ENCODE measurements at regions not wholly inside any gene's neighbourhood (a gene's known extent, or its start where the extent isn't known, plus 50 kb on each side); places are given as distances from the start of the nearest gene placed in this dataset.

DNA sequence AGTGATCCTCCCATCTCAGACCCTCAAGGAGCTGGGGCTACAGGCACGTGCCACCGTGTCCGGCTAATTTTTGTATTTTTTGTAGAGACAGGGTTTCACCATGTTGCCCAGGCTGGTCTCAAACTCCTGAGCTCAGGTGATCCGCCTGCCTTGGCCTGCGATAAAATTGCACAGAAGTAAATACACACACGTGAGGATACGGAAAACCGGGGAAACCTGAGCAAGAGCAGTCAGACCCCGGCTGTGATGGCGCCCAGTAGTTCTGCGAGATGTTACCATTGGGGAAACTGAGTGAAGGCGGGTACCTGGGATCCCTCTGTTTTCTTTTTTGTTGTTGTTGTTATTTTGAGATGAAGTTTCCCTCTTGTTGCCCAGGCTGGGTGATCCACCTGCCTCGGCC is 114.9 kb downstream of the C9orf50 start:
- no peak for DNase-seq (ENCODE audit: low spot score)

GRCh38 chr9:129505270-129505902 is 115.5 kb downstream of the C9orf50 start:
- no peak for DNase-seq (ENCODE audit: low spot score)

- DNase-seq (ENCODE audit: low spot score) = no peak
Observed at GRCh38 chr9:129504404-129504803, 116.5 kb downstream of the C9orf50 start.

DNA sequence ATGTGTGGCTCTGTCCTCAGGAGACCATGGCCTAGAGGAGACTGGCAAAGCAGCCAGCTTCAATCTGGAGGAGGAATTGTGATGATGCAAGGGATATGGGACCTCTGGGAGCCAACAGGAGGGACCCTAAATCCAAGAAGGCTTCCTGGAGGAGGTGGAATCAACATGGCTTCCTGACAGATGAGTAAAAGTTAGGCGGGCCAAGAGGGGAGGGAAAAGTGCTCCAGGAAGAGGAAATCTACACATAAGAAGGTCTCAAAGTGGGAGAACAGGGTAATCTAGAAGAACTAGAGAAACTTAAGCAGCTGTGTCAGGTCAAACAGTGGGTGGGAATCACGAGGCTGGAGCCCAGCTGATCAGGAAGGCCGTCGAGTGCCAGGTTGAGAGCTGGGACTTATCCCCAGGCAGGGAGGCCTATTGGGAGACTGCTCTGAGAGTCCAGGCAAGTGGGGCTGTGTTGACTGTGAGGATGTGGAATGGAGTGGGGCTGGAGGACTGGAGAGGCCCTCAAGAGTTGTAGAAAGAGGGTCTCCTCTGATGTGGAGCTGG is 119.1 kb downstream of the C9orf50 start:
- no peak for DNase-seq (ENCODE audit: low spot score)

DNA sequence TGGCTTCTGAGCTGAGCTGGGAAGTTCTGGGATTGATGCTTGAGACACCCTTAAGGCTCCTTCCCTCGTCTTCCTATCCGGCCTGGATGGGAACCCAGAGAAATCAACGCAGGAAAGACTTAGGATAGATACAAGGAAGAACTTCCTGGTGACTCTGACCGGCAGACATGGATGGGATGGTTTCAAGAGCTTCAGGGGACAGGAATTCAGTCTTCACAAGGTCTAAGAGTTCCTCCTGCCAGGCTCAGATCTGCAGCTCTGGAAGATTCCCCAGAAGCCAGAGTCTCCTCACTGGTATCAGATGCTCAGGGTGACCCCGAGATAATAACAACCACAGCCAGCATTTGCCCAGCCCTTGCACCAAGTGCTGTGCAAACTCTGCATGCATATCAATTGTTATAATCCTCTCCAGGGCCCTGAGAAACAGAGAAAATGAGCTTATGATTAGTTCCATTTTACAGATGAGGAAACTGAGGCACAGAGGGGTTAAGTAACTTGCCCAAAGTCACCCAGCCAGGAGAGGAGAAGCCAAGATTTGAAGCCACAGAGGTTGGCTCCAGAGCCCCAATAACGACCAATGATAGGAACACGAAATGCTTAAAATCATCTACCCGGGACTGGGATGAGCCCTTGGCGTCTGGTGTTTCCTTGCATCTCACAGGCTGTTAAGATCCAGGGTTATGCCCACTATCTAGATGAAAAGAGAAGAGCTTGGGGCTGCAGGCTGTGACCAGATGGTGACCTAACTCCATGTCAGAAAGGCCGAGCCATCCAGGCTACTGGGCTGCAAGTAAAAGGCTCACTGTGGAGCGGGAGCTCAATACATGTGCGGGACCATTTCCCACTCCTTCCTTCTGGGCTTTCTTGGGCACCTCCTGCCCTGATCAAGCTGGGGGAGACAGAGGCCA is 119.8 kb downstream of the C9orf50 start:
- DNase-seq (ENCODE audit: low spot score) = no peak

GRCh38 chr9:129500161-129500862 is 120.6 kb downstream of the C9orf50 start:
- DNase-seq (ENCODE audit: low spot score) = peak; percentile 41

GRCh38 chr9:129498451-129499384 is 122.2 kb downstream of the C9orf50 start:
- no peak for DNase-seq (ENCODE audit: low spot score)

DNA sequence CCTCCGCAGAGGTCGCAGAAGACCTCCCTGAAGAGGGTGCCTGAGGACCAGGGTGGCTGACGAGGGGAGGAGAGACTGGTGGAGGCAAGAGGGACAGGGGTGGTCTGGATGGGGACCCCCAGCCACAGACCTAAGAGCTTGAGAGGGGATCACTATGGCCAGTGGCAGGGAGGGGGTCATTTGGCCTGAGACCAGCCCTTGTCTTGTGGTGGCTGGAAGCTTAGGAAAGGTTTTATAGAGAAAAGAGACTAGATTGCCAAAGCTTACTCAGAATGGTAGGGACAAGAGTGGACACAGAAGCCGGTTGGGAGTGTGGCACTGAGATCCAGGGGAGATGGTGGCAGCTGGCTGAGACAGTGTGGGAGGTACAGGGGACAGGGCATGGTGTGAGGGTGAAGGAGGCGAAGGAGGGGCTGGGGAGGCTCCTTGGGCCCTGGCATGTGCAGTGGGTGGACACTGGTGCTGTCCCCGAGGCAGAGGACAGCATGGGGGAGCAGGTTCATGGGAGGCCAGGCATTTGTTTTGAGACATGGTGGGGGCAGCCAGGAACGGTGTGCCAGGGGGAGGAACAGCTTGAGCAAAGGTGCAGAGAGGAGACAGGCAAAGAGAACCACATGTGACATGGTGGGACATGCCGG is 123.0 kb downstream of the C9orf50 start:
- DNase-seq (ENCODE audit: low spot score) = no peak

GRCh38 chr9:129497005-129497812 is 123.7 kb downstream of the C9orf50 start:
- peak; percentile 71 for DNase-seq (ENCODE audit: low spot score)

DNA sequence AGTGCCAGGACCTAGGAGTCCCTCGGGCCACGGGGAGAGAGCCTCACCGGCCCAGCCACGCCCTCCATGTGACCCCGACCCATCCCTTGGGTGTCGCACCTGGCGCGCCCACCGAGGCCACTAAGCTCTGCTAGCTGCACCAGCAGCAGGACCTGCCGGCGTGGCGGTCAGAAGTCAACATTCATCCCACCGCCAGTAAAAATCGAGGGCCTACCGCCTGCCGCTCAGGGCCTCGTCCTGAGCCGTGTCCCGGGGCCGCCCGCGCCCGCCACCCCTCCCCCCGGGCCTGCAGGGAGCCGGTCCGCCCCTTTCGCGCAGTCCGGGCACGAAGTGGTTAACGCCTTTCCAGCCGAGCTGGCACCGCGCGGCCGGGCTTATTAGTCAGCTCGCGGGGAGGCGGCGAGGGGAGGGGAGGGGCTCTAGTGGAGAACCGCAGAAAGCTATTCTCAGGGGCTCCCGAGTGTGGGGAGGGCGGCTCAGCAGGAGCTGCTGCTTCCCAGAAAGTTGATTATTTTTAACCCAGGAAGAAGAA is 124.4 kb downstream of the C9orf50 start:
- peak; percentile 93 for DNase-seq (ENCODE audit: low spot score)

GRCh38 chr9:129495620-129496472 is 125.1 kb downstream of the C9orf50 start:
- DNase-seq (ENCODE audit: low spot score) = peak; percentile 98

GRCh38 chr9:129494113-129494789 is 126.7 kb downstream of the C9orf50 start:
- no peak for DNase-seq (ENCODE audit: low spot score)

- no peak for DNase-seq (ENCODE audit: low spot score)
Observed at GRCh38 chr9:129493706-129494047, 127.2 kb downstream of the C9orf50 start.

DNA sequence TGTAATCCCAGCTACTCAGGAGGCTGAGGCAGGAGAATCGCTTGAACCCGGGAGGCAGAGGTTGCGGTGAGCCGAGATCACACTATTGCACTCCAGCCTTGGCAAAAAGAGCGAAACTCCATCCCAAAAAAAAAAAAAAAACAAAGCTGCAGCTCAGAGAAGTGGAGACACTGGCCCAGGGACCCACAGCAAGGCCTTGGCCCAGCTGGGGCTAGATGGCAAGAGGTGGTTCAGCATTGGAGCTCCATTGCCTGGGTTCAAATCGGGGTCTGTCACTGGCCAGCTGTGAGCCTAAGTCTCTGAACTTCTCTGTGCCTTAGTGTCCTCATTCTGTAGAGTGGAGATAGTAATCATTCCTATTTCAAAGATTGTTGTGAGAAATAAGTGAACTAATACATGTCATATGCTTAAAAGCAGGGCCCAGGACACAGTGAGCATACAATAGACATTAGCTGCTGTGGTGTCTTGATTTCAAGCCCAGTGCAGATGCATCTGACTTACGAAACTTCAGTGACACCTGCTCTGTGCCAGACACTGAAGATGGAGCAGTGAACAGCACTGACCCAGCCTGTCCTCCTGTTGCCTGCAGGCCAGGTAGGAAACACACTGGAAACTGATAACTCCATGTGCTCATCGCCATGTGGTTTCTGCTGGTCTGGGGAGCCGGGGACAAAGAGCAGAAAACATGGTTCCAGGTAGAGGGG is 127.7 kb downstream of the C9orf50 start:
- no peak for DNase-seq (ENCODE audit: low spot score)

DNA sequence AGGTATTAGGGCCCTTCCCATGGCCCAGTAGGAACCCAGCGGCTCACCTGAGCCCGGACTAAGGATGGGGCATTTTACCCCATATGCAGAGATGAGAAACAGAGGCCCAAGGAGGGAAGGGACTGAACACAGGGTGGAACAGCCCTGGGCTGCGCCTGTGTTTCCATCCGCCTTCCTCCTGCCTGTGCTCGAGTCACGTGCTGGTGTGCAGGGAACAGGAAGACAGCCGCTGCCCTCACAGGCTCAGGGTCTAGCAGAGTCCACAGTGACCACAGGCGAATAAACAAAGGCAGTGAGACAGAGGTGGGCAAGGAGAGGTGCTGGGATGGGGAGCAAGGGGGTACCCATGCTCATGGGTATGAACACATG is 129.4 kb downstream of the C9orf50 start:
- no peak for DNase-seq (ENCODE audit: low spot score)

- DNase-seq (ENCODE audit: low spot score) = no peak
Observed at GRCh38 chr9:129490583-129491486, 130.1 kb downstream of the C9orf50 start.
